COLO668 (cell line): ENCODE measurements at regions not wholly inside any gene's neighbourhood (a gene's known extent, or its start where the extent isn't known, plus 50 kb on each side); places are given as distances from the start of the nearest gene placed in this dataset.
"Not testable (repeated sequence)": the region's sequence is repeated elsewhere in the genome, so short reads cannot be mapped to it uniquely, and the experiment has no call there.

Experiments used
- DNase-seq: peaks from one replicate; lab custom pipeline; 2025; ENCODE audit not compliant: unreplicated experiment; lab: John Stamatoyannopoulos, UW

GRCh38 chr3:73999501-73999900 is 374.8 kb upstream of the PDZRN3 start:
- no peak for DNase-seq

GRCh38 chr3:73990691-73991090 is 365.9 kb upstream of the PDZRN3 start:
- not testable (repeated sequence) for DNase-seq

- no peak for DNase-seq
Observed at GRCh38 chr3:73966733-73967132, 342.0 kb upstream of the PDZRN3 start.

GRCh38 chr3:73964818-73965217 is 340.1 kb upstream of the PDZRN3 start:
- no peak for DNase-seq

- no peak for DNase-seq
Observed at GRCh38 chr3:73955494-73956070, 330.8 kb upstream of the PDZRN3 start.

- DNase-seq, result no peak
Observed at GRCh38 chr3:73954506-73954905, 329.8 kb upstream of the PDZRN3 start.

GRCh38 chr3:73952781-73953180 is 328.0 kb upstream of the PDZRN3 start:
- DNase-seq, result no peak

GRCh38 chr3:73950865-73951558 is 326.3 kb upstream of the PDZRN3 start:
- no peak for DNase-seq

GRCh38 chr3:73945541-73945940 is 320.8 kb upstream of the PDZRN3 start:
- no peak for DNase-seq

GRCh38 chr3:73939985-73940384 is 315.2 kb upstream of the PDZRN3 start:
- no peak for DNase-seq

- DNase-seq, result no peak
Observed at GRCh38 chr3:73933585-73933984, 308.8 kb upstream of the PDZRN3 start.

- DNase-seq, result no peak
Observed at GRCh38 chr3:73927203-73927570, 302.4 kb upstream of the PDZRN3 start.

GRCh38 chr3:73926360-73927202 is 301.8 kb upstream of the PDZRN3 start:
- DNase-seq, result no peak

- no peak for DNase-seq
Observed at GRCh38 chr3:73925011-73925410, 300.3 kb upstream of the PDZRN3 start.

GRCh38 chr3:73924048-73924447 is 299.3 kb upstream of the PDZRN3 start:
- DNase-seq, result no peak

- no peak for DNase-seq
Observed at GRCh38 chr3:73917643-73918042, 292.9 kb upstream of the PDZRN3 start.

GRCh38 chr3:73915886-73916285 is 291.1 kb upstream of the PDZRN3 start:
- no peak for DNase-seq

- no peak for DNase-seq
Observed at GRCh38 chr3:73908218-73908617, 283.5 kb upstream of the PDZRN3 start.

GRCh38 chr3:73901686-73902085 is 276.9 kb upstream of the PDZRN3 start:
- no peak for DNase-seq

- DNase-seq, result no peak
Observed at GRCh38 chr3:73894474-73895213, 269.9 kb upstream of the PDZRN3 start.

- no peak for DNase-seq
Observed at GRCh38 chr3:73893089-73893488, 268.3 kb upstream of the PDZRN3 start.
